NT2/D1 (cell line): ENCODE measurements at regions not wholly inside any gene's neighbourhood (a gene's known extent, or its start where the extent isn't known, plus 50 kb on each side); places are given as distances from the start of the nearest gene placed in this dataset.

Source experiments
- DNase-seq: peaks from one replicate; pipeline ENCODE4 v3.0.0-alpha.2; 2011; ENCODE audit warnings: low read depth, low spot score
- H3K27me3 ChIP-seq: 2 replicates; pipeline ENCODE4 v1.6.0; 2011; ENCODE audit warnings: mild to moderate bottlenecking; ENCODE audit not compliant: insufficient read length, insufficient read depth
- H3K36me3 ChIP-seq: 2 replicates; pipeline ENCODE4 v1.6.1; 2011; ENCODE audit warnings: mild to moderate bottlenecking, low read length, mixed read lengths; ENCODE audit not compliant: insufficient read depth, insufficient read length
- H3K4me1 ChIP-seq: 2 replicates; pipeline ENCODE4 v1.5.1; 2011; ENCODE audit not compliant: insufficient read depth, insufficient read length
- H3K4me3 ChIP-seq: 2 replicates; pipeline ENCODE4 v1.5.1; 2011; ENCODE audit warnings: low read depth; ENCODE audit not compliant: insufficient read length
- H3K9ac ChIP-seq: 2 replicates; pipeline ENCODE4 v1.6.0; 2011; ENCODE audit warnings: low read depth; ENCODE audit not compliant: insufficient read length
- H3K9me3 ChIP-seq: 2 replicates; pipeline ENCODE4 v1.5.1; 2011; ENCODE audit warnings: mild to moderate bottlenecking, low read length; ENCODE audit not compliant: insufficient read depth
- SUZ12 ChIP-seq: IDR thresholded peaks from 2 replicates; pipeline ENCODE4 v1.6.1; 2011; ENCODE audit not compliant: insufficient read length, insufficient read depth; ENCODE audit errors: extremely low read depth
- YY1 ChIP-seq: IDR thresholded peaks from 2 replicates; pipeline ENCODE4 v1.6.1; 2011; ENCODE audit not compliant: insufficient read length, insufficient read depth
- ZNF274 ChIP-seq: IDR thresholded peaks from 2 replicates; pipeline ENCODE4 v1.6.1; 2011; ENCODE audit warnings: mild to moderate bottlenecking, low read depth, low read length

GRCh38 chr14:85390236-85390635 is 139.7 kb upstream of the FLRT2 start:
- no peak for DNase-seq
- H3K9ac ChIP-seq = no peak overlapping the region
- H3K27me3 ChIP-seq = no peaks in the 10 kb centered on the region
- TF ChIP-seq ZNF274 = no peak
- TF ChIP-seq SUZ12 = no peak
- no peak for TF ChIP-seq YY1
- no peaks in the 10 kb centered on the region for H3K9me3 ChIP-seq
- H3K36me3 ChIP-seq = no peaks in the 10 kb centered on the region
- no peak overlapping the region for H3K4me3 ChIP-seq
- H3K4me1 ChIP-seq = no peaks in the 10 kb centered on the region

DNA sequence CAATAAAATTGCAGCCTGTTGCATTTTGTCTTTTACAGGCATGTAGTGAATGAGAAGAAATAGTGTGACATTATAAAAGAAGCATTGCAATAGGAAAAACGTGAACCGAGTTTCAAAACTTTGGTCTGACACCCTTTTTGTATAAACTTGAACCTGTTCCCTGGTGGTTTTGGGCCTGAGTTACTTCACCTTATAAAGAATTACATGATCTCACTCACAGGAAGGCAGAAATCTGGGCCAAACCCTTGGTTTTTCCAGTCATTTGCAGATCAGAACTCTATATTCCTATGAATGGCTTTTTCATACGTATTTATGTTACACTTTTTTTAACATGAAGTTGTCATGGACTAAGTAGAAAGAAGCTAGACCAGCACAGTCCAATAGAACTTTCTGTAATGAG is 138.5 kb upstream of the FLRT2 start:
- Histone ChIP-seq H3K4me3 (no peak overlapping the region), H3K9ac (no peak overlapping the region), H3K36me3 (no peaks in the 10 kb centered on the region), H3K4me1 (no peaks in the 10 kb centered on the region), H3K9me3 (no peaks in the 10 kb centered on the region), H3K27me3 (no peaks in the 10 kb centered on the region)
- DNase-seq = no peak
- no peak for TF ChIP-seq ZNF274
- no peak for TF ChIP-seq YY1
- TF ChIP-seq SUZ12 = no peak

GRCh38 chr14:85391892-85392291 is 138.1 kb upstream of the FLRT2 start:
- Histone ChIP-seq H3K9me3 (no peaks in the 10 kb centered on the region), H3K4me1 (no peaks in the 10 kb centered on the region), H3K4me3 (no peak overlapping the region), H3K36me3 (no peaks in the 10 kb centered on the region), H3K27me3 (no peaks in the 10 kb centered on the region), H3K9ac (no peak overlapping the region)
- no peak for TF ChIP-seq YY1
- no peak for TF ChIP-seq ZNF274
- no peak for TF ChIP-seq SUZ12
- DNase-seq = no peak

DNA sequence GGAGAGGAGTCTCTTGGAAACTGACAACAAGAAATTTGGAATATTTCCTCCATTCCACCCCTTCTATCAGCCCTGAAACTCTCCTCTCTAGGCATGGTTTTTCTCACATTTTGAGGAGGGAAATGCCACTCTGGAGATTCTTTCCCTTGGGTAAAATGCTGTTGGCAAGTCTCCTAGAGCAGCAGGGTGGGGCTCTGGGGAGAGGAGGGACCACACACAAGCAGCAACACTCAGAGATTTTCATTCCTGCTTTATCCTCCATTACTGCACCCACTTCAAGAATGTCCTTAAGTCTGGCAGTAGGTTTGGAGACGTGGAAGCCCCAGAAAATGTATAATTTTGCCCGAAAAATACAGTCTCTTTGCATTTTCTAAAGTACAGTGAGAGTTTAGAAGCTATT is 130.8 kb upstream of the FLRT2 start:
- Histone ChIP-seq H3K4me3 (no peak overlapping the region), H3K9me3 (no peaks in the 10 kb centered on the region), H3K36me3 (no peaks in the 10 kb centered on the region), H3K4me1 (no peaks in the 10 kb centered on the region), H3K27me3 (no peaks in the 10 kb centered on the region), H3K9ac (no peak overlapping the region)
- DNase-seq = no peak
- TF ChIP-seq SUZ12 = no peak
- no peak for TF ChIP-seq ZNF274
- TF ChIP-seq YY1 = no peak

- TF ChIP-seq YY1 (no peak), SUZ12 (no peak), ZNF274 (no peak)
- H3K36me3 ChIP-seq = no peaks in the 10 kb centered on the region
- H3K9me3 ChIP-seq = no peaks in the 10 kb centered on the region
- H3K9ac ChIP-seq = no peak overlapping the region
- no peaks in the 10 kb centered on the region for H3K27me3 ChIP-seq
- H3K4me1 ChIP-seq = no peaks in the 10 kb centered on the region
- H3K4me3 ChIP-seq = no peak overlapping the region
- no peak for DNase-seq
Measured at GRCh38 chr14:85400678-85401077, 129.3 kb upstream of the FLRT2 start.

DNA sequence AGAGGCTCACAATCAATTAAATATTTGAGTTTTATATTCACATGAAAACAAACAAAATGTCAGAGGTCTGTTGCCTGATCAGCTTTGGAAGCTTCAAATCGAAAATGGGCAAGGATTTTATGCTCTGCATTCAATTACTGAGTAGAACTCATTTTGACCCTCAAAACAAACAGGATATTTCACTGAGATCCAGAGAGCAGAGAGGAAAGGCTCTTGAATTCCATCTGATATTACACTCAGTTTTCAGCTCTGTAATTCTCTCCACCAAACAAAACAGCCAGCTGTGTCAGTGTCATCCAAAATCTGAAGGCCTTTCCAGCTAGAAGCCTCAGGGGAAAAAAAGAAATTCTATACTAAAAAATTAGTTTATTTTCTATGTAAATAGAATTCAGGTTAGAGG is 128.6 kb upstream of the FLRT2 start:
- no peaks in the 10 kb centered on the region for H3K4me1 ChIP-seq
- no peak overlapping the region for H3K4me3 ChIP-seq
- DNase-seq = no peak
- TF ChIP-seq ZNF274 = no peak
- no peak for TF ChIP-seq SUZ12
- TF ChIP-seq YY1 = no peak
- no peaks in the 10 kb centered on the region for H3K27me3 ChIP-seq
- no peak overlapping the region for H3K9ac ChIP-seq
- H3K36me3 ChIP-seq = no peaks in the 10 kb centered on the region
- H3K9me3 ChIP-seq = no peaks in the 10 kb centered on the region

DNA sequence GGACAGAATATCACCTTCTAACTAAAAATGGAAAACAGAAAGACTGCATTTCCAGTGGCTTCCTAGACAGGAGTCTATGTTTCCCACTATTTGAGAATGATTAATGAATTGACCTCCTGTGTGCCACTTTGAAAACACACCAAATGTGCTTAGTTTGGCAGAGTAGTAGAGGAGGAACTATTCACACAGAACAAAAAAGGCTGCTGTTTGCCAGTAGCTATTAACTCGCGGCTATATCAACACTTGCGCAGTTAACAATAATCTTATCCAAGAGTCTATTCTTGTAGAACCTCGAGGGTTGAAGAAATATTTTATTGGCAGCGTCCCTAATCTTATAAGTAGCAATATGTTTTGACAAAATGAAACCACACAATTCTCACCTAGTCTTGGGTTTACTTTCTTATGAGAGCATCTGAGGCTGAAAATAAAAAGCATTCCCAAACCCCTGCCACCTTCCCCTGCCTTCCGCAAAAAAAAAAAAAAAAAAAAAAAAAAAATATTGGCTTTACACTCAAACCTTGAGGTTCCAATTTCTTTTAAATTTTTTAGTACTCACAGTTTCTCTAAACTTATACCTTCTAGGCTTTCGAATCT is 127.3 kb upstream of the FLRT2 start:
- Histone ChIP-seq H3K4me1 (no peaks in the 10 kb centered on the region), H3K9me3 (no peaks in the 10 kb centered on the region), H3K4me3 (no peak overlapping the region), H3K27me3 (no peaks in the 10 kb centered on the region), H3K9ac (no peak overlapping the region), H3K36me3 (no peaks in the 10 kb centered on the region)
- TF ChIP-seq ZNF274 = no peak
- no peak for TF ChIP-seq YY1
- no peak for TF ChIP-seq SUZ12
- DNase-seq = no peak
